H1 (cell line): ENCODE measurements at regions not wholly inside any gene's neighbourhood (a gene's known extent, or its start where the extent isn't known, plus 50 kb on each side); places are given as distances from the start of the nearest gene placed in this dataset.

Experiments
- CTCF ChIA-PET: fragments of 300-600 bp; sonication (Branson Sonifier 250); formaldehyde crosslinking; loops from one replicate; lab custom pipeline; 2021; ENCODE audit not compliant: partially characterized antibody; lab: Charles Lee
- POLR2A ChIA-PET: fragments of 300-600 bp; sonication (Branson Sonifier 250); formaldehyde crosslinking; loops from one replicate; lab custom pipeline; 2021; ENCODE audit warnings: inconsistent platforms; ENCODE audit not compliant: partially characterized antibody; lab: Charles Lee
- DNase-seq, 2 experiments: peaks; one replicate each; pipeline versions ENCODE4 v3.0.0 to v3.0.0-alpha.2; 2010 to 2022; ENCODE audit warnings: low spot score in 2 of 2, low read depth in 1 of 2, mixed read lengths in 1 of 2
- FAIRE-seq: peaks from 2 replicates; lab custom pipeline; 2011; peaks lifted over from hg19 to GRCh38; lab: Jason Lieb, UNC
- H2AFZ ChIP-seq: 2 replicates; pipeline ENCODE4 v1.8.1; 2012; ENCODE audit warnings: low read length, inconsistent platforms
- H2AK5ac ChIP-seq: 2 replicates; pipeline ENCODE4 v1.6.1; 2013; ENCODE audit warnings: low read depth, low read length
- H2BK120ac ChIP-seq: replicated peaks from 2 replicates; pipeline ENCODE3; 2013; ENCODE audit warnings: low read depth, low read length, inconsistent platforms
- H2BK12ac ChIP-seq: 2 replicates; pipeline ENCODE4 v1.6.1; 2013; ENCODE audit warnings: low read depth, low read length
- H2BK15ac ChIP-seq: 2 replicates; pipeline ENCODE4 v1.6.1; 2013; ENCODE audit warnings: low read length
- H2BK20ac ChIP-seq: 2 replicates; pipeline ENCODE4 v1.6.1; 2013; ENCODE audit warnings: low read length
- H2BK5ac ChIP-seq: 2 replicates; pipeline ENCODE4 v1.6.1; 2013; ENCODE audit warnings: low read depth, low read length
- H3K14ac ChIP-seq: 2 replicates; pipeline ENCODE4 v1.6.1; 2013; ENCODE audit warnings: inconsistent platforms; ENCODE audit not compliant: insufficient read length
- H3K18ac ChIP-seq: 2 replicates; pipeline ENCODE4 v1.6.1; 2013; ENCODE audit warnings: low read length; ENCODE audit errors: extremely low read depth
- H3K23ac ChIP-seq: 2 replicates; pipeline ENCODE4 v1.6.1; 2013; ENCODE audit warnings: inconsistent platforms; ENCODE audit not compliant: insufficient read length
- H3K23me2 ChIP-seq: 2 replicates; pipeline ENCODE4 v1.6.1; 2013; ENCODE audit warnings: low read depth, low read length
- H3K27ac ChIP-seq: 2 replicates; pipeline ENCODE4 v1.6.1; 2011; ENCODE audit warnings: low read depth, low read length, inconsistent platforms
- H3K27me3 ChIP-seq, 4 experiments: replicated peaks in 1 of 4; 1 replicate in 1 of 4; 2 replicates in 3 of 4; pipeline versions ENCODE4 v1.6.1 to v1.8.1; 2011 to 2013; ENCODE audit warnings: low read length in 3 of 4, mild to moderate bottlenecking in 3 of 4, inconsistent platforms in 2 of 4, mixed read lengths in 2 of 4, moderate library complexity in 1 of 4; ENCODE audit not compliant: control insufficient read depth in 3 of 4, insufficient read depth in 3 of 4; ENCODE audit errors: extremely low read depth in 1 of 4
- H3K36me3 ChIP-seq, 4 experiments: 2 replicates each; pipeline versions ENCODE4 v1.6.1 to v1.8.1; 2011 to 2013; ENCODE audit warnings: mild to moderate bottlenecking in 4 of 4, low read length in 3 of 4, moderate library complexity in 2 of 4, control low read depth in 1 of 4, inconsistent platforms in 1 of 4; ENCODE audit not compliant: insufficient read depth in 4 of 4, control insufficient read depth in 2 of 4
- H3K4ac ChIP-seq: replicated peaks from 2 replicates; pipeline ENCODE3; 2013; ENCODE audit warnings: low read length, low read depth, mixed read lengths, inconsistent platforms; ENCODE audit not compliant: insufficient read length
- H3K4me1 ChIP-seq, 4 experiments: replicated peaks in 1 of 4; 1 replicate in 1 of 4; 2 replicates in 3 of 4; pipeline versions ENCODE4 v1.6.1 to v1.8.1; 2011 to 2013; ENCODE audit warnings: low read length in 3 of 4, inconsistent platforms in 2 of 4, mixed read lengths in 1 of 4; ENCODE audit not compliant: insufficient read depth in 4 of 4, control insufficient read depth in 3 of 4
- H3K4me2 ChIP-seq, 2 experiments: 2 replicates each; pipeline versions ENCODE4 v1.6.1 to v1.8.1; 2011 to 2013; ENCODE audit warnings: low read depth in 2 of 2, low read length in 2 of 2, control low read depth in 1 of 2, inconsistent platforms in 1 of 2, mild to moderate bottlenecking in 1 of 2; ENCODE audit not compliant: insufficient read depth in 1 of 2
- H3K4me3 ChIP-seq, 4 experiments: fragments of 200-600, 300-600 bp in 1 of 4; sonication (generic), shearing (Covaris generic), sonication (Bioruptor Twin) in 1 of 4; 2 replicates each; pipeline versions ENCODE4 v1.5.1 to v1.8.1; 2011 to 2016; ENCODE audit warnings: low read length in 4 of 4, low read depth in 3 of 4, control low read depth in 2 of 4, inconsistent platforms in 2 of 4, mild to moderate bottlenecking in 2 of 4, mixed read lengths in 1 of 4, moderate library complexity in 1 of 4; ENCODE audit not compliant: insufficient read depth in 2 of 4; ENCODE audit errors: extremely low read depth in 1 of 4
- H3K56ac ChIP-seq: replicated peaks from 2 replicates; pipeline ENCODE3; 2013; ENCODE audit warnings: low read depth, mild to moderate bottlenecking, mixed read lengths, low read length, inconsistent platforms; ENCODE audit not compliant: insufficient read length
- H3K79me1 ChIP-seq: 2 replicates; pipeline ENCODE4 v1.6.1; 2013; ENCODE audit warnings: low read depth, low read length, control low read depth
- H3K79me2 ChIP-seq, 2 experiments: 2 replicates each; pipeline versions ENCODE4 v1.6.1 to v1.8.1; 2012 to 2013; ENCODE audit warnings: low read length in 2 of 2, mild to moderate bottlenecking in 2 of 2, inconsistent platforms in 1 of 2; ENCODE audit not compliant: insufficient read depth in 2 of 2, control insufficient read depth in 1 of 2
- H3K9ac ChIP-seq, 4 experiments: replicated peaks in 1 of 4; 1 replicate in 1 of 4; 2 replicates in 3 of 4; pipeline versions ENCODE4 v1.6.1 to v1.8.1; 2011 to 2013; ENCODE audit warnings: low read depth in 3 of 4, low read length in 3 of 4, control low read depth in 2 of 4, mild to moderate bottlenecking in 2 of 4, moderate library complexity in 2 of 4, inconsistent platforms in 1 of 4; ENCODE audit errors: extremely low read depth in 1 of 4
- H3K9me3 ChIP-seq, 2 experiments: 2 replicates each; pipeline versions ENCODE4 v1.6.1 to v1.8.1; 2012 to 2013; ENCODE audit warnings: mild to moderate bottlenecking in 2 of 2, moderate library complexity in 2 of 2, control low read depth in 1 of 2, inconsistent platforms in 1 of 2, low read depth in 1 of 2, low read length in 1 of 2, mixed read lengths in 1 of 2; ENCODE audit not compliant: insufficient read depth in 2 of 2
- H4K20me1 ChIP-seq, 2 experiments: replicated peaks in 1 of 2; 2 replicates each; pipeline versions ENCODE3 to v1.8.1; 2011 to 2013; ENCODE audit warnings: inconsistent platforms in 2 of 2, low read length in 2 of 2, mild to moderate bottlenecking in 1 of 2; ENCODE audit not compliant: insufficient read depth in 2 of 2, control insufficient read depth in 1 of 2
- H4K5ac ChIP-seq: 2 replicates; pipeline ENCODE4 v1.6.1; 2013; ENCODE audit warnings: low read length, low read depth, mixed read lengths, inconsistent platforms; ENCODE audit not compliant: insufficient read length
- H4K8ac ChIP-seq: 2 replicates; pipeline ENCODE4 v1.8.0; 2013; ENCODE audit warnings: mild to moderate bottlenecking, moderate library complexity, low read length, inconsistent platforms; ENCODE audit not compliant: insufficient read depth; ENCODE audit errors: extremely low read depth
- H4K91ac ChIP-seq: replicated peaks from 2 replicates; pipeline ENCODE3; 2013; ENCODE audit warnings: low read length, mixed read lengths, inconsistent platforms; ENCODE audit not compliant: insufficient read length
- CEBPB ChIP-seq: IDR thresholded peaks from 2 replicates; pipeline ENCODE4 v1.6.1; 2012; ENCODE audit warnings: low read depth, low read length
- SIN3A ChIP-seq, 2 experiments: IDR thresholded peaks in 1 of 2; conservative IDR thresholded peaks in 1 of 2; 2 replicates each; pipeline ENCODE4 v1.6.1; 2011 to 2012; ENCODE audit warnings: low read length in 2 of 2, improper control_type of control experiment in 1 of 2, low read depth in 1 of 2, mild to moderate bottlenecking in 1 of 2
- WGBS, 2 experiments: shearing (Covaris generic) in 1 of 2; methylation state at CpG; one replicate each; pipeline versions ENCODE4 v1.1.6 to v1.1.7; 2013 to 2015; ENCODE audit warnings: low lambda C conversion rate in 2 of 2, mixed read lengths in 2 of 2, inconsistent platforms in 1 of 2, low coverage in 1 of 2, missing lambda C conversion rate in 1 of 2; ENCODE audit not compliant: insufficient replicate concordance in 2 of 2, insufficient coverage in 1 of 2, insufficient read length in 1 of 2; ENCODE audit errors: extremely low coverage in 1 of 2, missing lambda C conversion rate in 1 of 2; 5-methylcytosine and 5-hydroxymethylcytosine counted together
- TF ChIP-seq, protein P1 (sequence below): IDR thresholded peaks from 2 replicates; pipeline ENCODE4 v1.6.1; 2011; ENCODE audit warnings: low read length, improper control_type of control experiment

DNA sequence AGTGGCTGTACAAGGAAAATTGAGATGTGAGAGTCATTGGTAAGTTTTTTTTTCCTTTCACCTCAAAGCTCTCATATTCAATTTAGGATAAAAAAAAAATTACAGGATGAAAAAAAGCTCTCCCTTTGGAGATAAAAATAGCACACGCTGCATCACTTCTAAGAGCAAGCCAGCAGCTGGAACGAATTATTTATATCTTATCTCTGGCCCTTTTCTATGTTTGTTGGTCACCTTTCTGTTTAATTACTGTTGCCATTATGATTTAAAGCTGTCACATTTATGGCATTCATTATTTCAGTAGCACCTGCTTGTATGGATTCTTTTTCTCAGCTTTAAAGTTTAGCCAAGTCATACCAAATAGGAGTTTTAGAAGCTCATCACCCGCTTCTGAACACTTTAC, 171.6 kb upstream of the PDZRN3 start:
- no peak overlapping the region for H2BK120ac ChIP-seq
- H4K20me1 ChIP-seq, result no peaks in the 10 kb centered on the region
- no peaks in the 10 kb centered on the region for H3K4me1 ChIP-seq
- no peak overlapping the region for H2BK20ac ChIP-seq
- 91% methylated on average over 3 of the region's 3 CpGs; no CpG with 5 or more reads in 1 of the 2 experiments for WGBS, 2 experiments
- H4K8ac ChIP-seq, result no peak overlapping the region
- ChIA-PET CTCF (interaction anchor here (1.5 kb wide), 1 partner anchor 12 kb away, joined by 3 read pairs; no protein-coding TSS in a partner anchor), POLR2A (no interaction called here)
- H3K18ac ChIP-seq, result no peak overlapping the region
- no peaks in the 10 kb centered on the region for H3K9me3 ChIP-seq
- H3K36me3 ChIP-seq, result no peaks in the 10 kb centered on the region
- TF ChIP-seq CEBPB (no peak), SIN3A (conservative IDR thresholded peaks at IDR 0.05 in 1 of 2, IDR thresholded peaks at IDR 0.05 in 1 of 2; ENCODE audit: low read depth in 1 of 2, low read length in 2 of 2) (no peak)
- TF ChIP-seq, protein P1, sequence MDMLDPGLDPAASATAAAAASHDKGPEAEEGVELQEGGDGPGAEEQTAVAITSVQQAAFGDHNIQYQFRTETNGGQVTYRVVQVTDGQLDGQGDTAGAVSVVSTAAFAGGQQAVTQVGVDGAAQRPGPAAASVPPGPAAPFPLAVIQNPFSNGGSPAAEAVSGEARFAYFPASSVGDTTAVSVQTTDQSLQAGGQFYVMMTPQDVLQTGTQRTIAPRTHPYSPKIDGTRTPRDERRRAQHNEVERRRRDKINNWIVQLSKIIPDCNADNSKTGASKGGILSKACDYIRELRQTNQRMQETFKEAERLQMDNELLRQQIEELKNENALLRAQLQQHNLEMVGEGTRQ, result no peak
- TF ChIP-seq, all 59 proteins: peak for 0
- no peaks in the 10 kb centered on the region; the same call in 1 of the 2 replicates for H3K23me2 ChIP-seq
- FAIRE-seq (no peak), DNase-seq (no peak)
- H2BK15ac ChIP-seq, result no peak overlapping the region
- H3K56ac ChIP-seq, result no peak overlapping the region
- H4K5ac ChIP-seq, result no peak overlapping the region
- H3K14ac ChIP-seq, result no peak overlapping the region
- H2BK12ac ChIP-seq, result no peak overlapping the region
- no peak overlapping the region for H3K27ac ChIP-seq
- no peaks in the 10 kb centered on the region for H3K79me2 ChIP-seq
- H2AFZ ChIP-seq, result no peak overlapping the region
- no peak overlapping the region for H3K4me3 ChIP-seq
- no peak overlapping the region for H3K9ac ChIP-seq
- no peak overlapping the region for H3K23ac ChIP-seq
- H3K27me3 ChIP-seq, result peaks cover 0 to 1% (median 0%) of the 10 kb centered on the region in 4 experiments; a peak in 1 of 7 replicates
- H2AK5ac ChIP-seq, result no peak overlapping the region
- no peak overlapping the region for H3K4me2 ChIP-seq
- no peak overlapping the region for H2BK5ac ChIP-seq
- no peak overlapping the region for H3K4ac ChIP-seq
- no peaks in the 10 kb centered on the region for H3K79me1 ChIP-seq
- no peak overlapping the region for H4K91ac ChIP-seq
